BE2C (cell line): ENCODE measurements at regions not wholly inside any gene's neighbourhood (a gene's known extent, or its start where the extent isn't known, plus 50 kb on each side); places are given as distances from the start of the nearest gene placed in this dataset.

Experiments used
- DNase-seq: peaks from one replicate; pipeline ENCODE4 v3.0.0-alpha.2; 2020
- H3K27me3 ChIP-seq: fragments of 250-450 bp; sonication (Bioruptor Pico); 2 replicates; pipeline ENCODE4 v1.5.1; 2020; ENCODE audit warnings: mild to moderate bottlenecking
- H3K36me3 ChIP-seq: fragments of 250-450 bp; sonication (Bioruptor Pico); 2 replicates; pipeline ENCODE4 v1.5.1; 2020; ENCODE audit warnings: mild to moderate bottlenecking
- H3K4me1 ChIP-seq: fragments of 250-450 bp; sonication (Bioruptor Pico); 2 replicates; pipeline ENCODE4 v1.5.1; 2020
- H3K4me3 ChIP-seq: 2 replicates; pipeline ENCODE4 v1.5.1; 2011; ENCODE audit warnings: low read depth, low read length
- H3K9me3 ChIP-seq: fragments of 250-450 bp; sonication (Bioruptor Pico); 2 replicates; pipeline ENCODE4 v1.5.1; 2020
- TF ChIP-seq, protein P1 (sequence below): IDR thresholded peaks from 2 replicates; pipeline ENCODE4 v1.5.1; 2012; ENCODE audit warnings: mild to moderate bottlenecking, low read depth, low read length

DNA sequence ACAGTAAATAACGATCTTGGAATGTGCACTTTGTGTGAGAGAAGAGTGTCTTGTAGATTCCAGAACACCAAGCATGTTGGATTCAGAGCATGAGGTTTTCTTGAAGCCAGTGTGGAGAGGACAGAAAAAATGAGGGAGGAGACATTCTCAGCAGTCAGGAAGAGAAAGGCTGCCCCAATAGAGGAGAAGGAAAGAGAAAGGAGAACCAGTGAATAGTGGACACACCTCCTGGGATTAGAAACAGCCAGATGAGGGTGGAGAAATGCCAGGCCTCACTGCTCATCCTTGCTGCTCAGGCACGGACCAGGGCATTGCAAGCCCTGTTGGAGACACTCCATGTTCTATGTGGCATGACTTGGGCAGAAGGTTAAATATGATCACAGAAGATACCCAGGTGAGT is 69.0 kb upstream of the KAZN start:
- H3K27me3 ChIP-seq = no peaks in the 10 kb centered on the region
- no peak for DNase-seq
- H3K36me3 ChIP-seq = no peaks in the 10 kb centered on the region
- TF ChIP-seq, protein P1, sequence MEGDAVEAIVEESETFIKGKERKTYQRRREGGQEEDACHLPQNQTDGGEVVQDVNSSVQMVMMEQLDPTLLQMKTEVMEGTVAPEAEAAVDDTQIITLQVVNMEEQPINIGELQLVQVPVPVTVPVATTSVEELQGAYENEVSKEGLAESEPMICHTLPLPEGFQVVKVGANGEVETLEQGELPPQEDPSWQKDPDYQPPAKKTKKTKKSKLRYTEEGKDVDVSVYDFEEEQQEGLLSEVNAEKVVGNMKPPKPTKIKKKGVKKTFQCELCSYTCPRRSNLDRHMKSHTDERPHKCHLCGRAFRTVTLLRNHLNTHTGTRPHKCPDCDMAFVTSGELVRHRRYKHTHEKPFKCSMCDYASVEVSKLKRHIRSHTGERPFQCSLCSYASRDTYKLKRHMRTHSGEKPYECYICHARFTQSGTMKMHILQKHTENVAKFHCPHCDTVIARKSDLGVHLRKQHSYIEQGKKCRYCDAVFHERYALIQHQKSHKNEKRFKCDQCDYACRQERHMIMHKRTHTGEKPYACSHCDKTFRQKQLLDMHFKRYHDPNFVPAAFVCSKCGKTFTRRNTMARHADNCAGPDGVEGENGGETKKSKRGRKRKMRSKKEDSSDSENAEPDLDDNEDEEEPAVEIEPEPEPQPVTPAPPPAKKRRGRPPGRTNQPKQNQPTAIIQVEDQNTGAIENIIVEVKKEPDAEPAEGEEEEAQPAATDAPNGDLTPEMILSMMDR = no peak
- H3K4me1 ChIP-seq = no peaks in the 10 kb centered on the region
- no peak overlapping the region for H3K4me3 ChIP-seq
- H3K9me3 ChIP-seq = no peaks in the 10 kb centered on the region

GRCh38 chr1:14531519-14531918 is 67.0 kb upstream of the KAZN start:
- Histone ChIP-seq H3K27me3 (no peaks in the 10 kb centered on the region), H3K36me3 (no peaks in the 10 kb centered on the region), H3K4me3 (no peak overlapping the region), H3K4me1 (no peaks in the 10 kb centered on the region), H3K9me3 (no peaks in the 10 kb centered on the region)
- TF ChIP-seq, protein P1 = no peak
- DNase-seq = no peak

DNA sequence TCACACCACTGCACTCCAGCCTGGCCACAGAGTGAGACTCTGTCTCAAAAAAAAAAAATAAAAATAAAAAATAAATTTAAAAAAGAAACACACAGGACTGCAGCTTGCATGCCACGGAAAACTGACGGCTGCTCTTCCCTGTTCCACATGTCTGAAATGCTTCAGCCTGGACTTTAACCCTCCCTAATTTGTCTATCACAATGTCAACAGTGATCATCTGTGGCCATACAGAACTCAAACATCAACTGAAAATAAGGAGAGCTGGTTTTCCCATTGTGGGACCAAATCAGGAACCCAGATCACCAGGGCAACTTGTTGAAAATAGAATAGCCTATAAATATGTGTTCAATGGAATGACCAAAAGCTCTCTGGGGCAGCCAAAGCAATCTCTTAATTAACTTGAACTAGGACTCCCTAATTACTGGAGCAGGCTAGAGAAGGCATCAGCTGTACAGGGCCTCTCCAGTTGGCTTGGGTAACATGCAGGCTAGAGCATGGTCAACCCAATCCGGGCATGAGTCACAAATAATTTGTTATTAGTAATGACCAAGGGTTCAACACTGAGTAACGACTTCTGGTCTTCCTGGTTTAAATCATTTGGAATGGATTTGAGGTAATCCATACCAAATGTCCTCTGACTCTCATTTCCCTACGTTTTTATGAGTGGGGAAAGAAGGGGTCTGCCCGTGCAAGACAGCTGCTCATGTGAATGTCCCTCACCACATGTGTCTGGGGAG is 62.7 kb upstream of the KAZN start:
- TF ChIP-seq, protein P1 = no peak

GRCh38 chr1:14538335-14538734 is 60.1 kb upstream of the KAZN start:
- no peaks in the 10 kb centered on the region for H3K9me3 ChIP-seq
- DNase-seq = no peak
- H3K4me1 ChIP-seq = no peaks in the 10 kb centered on the region
- TF ChIP-seq, protein P1 = peak; percentile 39
- no peak overlapping the region for H3K4me3 ChIP-seq
- H3K36me3 ChIP-seq = no peaks in the 10 kb centered on the region
- no peaks in the 10 kb centered on the region for H3K27me3 ChIP-seq

More for the DNA sequence above, 62.7 kb upstream of the KAZN start:
- no peaks in the 10 kb centered on the region for H3K36me3 ChIP-seq
- DNase-seq = no peak
- H3K4me3 ChIP-seq = no peak overlapping the region
- no peaks in the 10 kb centered on the region for H3K27me3 ChIP-seq
- H3K9me3 ChIP-seq = no peaks in the 10 kb centered on the region
- no peaks in the 10 kb centered on the region for H3K4me1 ChIP-seq

- no peaks in the 10 kb centered on the region for H3K27me3 ChIP-seq
- TF ChIP-seq, protein P1 = no peak
- no peak for DNase-seq
- H3K4me3 ChIP-seq = no peak overlapping the region
- no peaks in the 10 kb centered on the region for H3K9me3 ChIP-seq
- H3K36me3 ChIP-seq = no peaks in the 10 kb centered on the region
- no peaks in the 10 kb centered on the region for H3K4me1 ChIP-seq
These were observed 59.2 kb upstream of the KAZN start for GRCh38 chr1:14539309-14539708.

GRCh38 chr1:14539953-14540563 is 58.4 kb upstream of the KAZN start:
- no peaks in the 10 kb centered on the region for H3K36me3 ChIP-seq
- TF ChIP-seq, protein P1 = no peak
- no peaks in the 10 kb centered on the region for H3K27me3 ChIP-seq
- no peak for DNase-seq
- no peaks in the 10 kb centered on the region for H3K4me1 ChIP-seq
- H3K4me3 ChIP-seq = no peak overlapping the region
- no peaks in the 10 kb centered on the region for H3K9me3 ChIP-seq
